ENCODE measurements at regions not wholly inside any gene's neighbourhood (a gene's known extent, or its start where the extent isn't known, plus 50 kb on each side); places are given as distances from the start of the nearest gene placed in this dataset.

DNA sequence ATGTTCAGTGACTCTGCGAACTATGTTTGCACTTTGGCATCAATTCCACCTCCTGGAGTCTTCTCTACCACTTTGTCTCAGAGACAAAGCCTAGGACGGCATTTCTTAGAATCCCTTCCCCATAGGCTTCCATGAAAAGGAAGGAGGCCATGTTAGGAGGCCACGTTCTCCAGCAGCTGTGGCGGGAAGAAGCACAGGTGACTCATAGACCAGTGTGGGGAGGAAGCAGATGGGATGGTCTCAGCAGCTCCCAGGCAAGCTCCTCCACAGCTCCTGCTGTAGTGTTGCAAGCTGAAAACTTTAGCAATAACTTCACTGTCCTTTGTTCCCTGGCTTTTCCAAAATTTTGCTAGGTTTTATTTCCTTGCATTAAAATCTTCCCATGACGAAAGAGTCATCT lies 781.3 kb upstream of the ID2 start:
- DNase-seq: no peak

GRCh38 chr2:7902251-7902765 lies 779.5 kb upstream of the ID2 start:
- no peak for DNase-seq

- no peak for DNase-seq
These were observed 777.5 kb upstream of the ID2 start for GRCh38 chr2:7904319-7904718.

DNA sequence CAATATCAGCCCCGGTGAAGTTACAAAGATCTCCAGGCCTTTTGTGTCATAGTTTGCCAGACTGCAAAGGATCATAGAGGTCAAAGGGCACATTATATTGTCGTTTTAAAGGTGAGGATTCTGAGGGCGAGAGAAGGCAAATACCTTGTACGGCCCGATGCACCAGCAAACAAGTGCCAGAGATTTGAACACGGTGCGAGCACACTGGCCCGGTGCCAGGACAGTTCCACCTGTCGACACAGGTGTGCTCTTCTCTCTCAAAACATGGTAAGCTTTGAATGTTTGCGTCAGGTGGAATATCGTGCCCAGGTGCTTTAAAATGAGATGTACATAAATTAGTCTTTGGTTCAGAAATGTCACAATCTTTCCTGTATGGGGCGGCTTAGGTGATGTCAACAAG lies 776.1 kb upstream of the ID2 start:
- DNase-seq: peak in 1 of 14 donors; percentile 17

- peak in 1 of 14 donors; percentile 4 for DNase-seq
These were observed 775.4 kb upstream of the ID2 start for GRCh38 chr2:7906431-7906830.

DNA sequence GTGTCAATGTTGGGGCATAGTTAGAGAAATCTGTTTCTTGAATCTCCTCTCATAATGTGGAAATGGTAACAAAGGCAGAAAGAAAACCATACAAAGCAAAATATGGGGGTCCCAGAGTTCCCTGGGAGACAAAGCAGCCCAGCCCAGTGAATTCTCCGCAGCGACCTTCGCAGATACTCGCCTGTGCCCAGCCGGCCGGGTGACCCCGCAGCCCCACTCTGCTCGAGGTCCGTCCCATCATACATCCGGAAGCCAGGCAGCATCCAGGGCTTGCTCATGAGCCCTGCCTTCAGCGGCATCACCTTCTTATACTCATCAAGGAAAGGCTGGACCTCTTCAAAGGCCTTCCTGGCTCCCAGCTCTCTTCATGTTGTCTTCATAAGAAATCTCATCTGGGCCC lies 774.8 kb upstream of the ID2 start:
- DNase-seq: no peak

DNA sequence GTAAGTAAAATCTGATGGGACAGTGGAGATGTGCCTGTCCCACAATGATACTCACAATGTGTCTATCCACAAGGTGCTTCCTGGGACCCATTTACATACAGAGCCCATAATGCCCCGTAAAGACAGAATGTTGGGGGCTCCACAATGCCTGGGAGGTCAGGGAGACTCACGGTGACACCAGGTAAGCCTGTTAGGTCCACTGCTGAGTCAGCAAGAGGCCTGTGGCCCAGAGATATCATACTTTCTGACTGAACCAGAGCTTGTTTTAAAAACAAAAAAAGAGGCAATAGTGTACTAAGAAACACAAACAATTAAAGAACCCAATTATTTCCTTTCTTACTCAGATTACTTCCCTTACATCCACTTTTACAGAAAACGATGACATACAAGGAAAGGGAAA lies 771.1 kb upstream of the ID2 start:
- no peak for DNase-seq

- DNase-seq: no peak
These were observed 770.7 kb upstream of the ID2 start for GRCh38 chr2:7911196-7911595.

DNA sequence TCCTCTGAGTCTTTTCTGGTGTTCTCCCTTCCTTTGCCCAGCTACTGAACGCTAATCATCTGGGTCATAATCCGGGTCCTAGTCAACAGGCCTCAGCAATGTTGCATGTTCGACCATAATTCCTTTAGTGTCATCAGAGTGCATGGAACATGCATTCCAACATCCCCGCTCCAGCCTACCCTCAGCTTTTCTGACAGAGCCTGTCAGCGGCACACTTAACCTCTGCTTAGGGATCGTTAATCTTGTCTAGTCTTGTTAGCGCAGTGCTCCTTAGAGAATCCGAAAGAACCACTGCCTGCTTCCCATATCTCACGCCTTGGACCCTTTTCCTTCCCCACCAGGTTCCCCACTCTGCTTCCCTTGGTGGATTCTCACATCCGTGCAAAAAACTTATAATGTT lies 767.9 kb upstream of the ID2 start:
- no peak for DNase-seq

DNA sequence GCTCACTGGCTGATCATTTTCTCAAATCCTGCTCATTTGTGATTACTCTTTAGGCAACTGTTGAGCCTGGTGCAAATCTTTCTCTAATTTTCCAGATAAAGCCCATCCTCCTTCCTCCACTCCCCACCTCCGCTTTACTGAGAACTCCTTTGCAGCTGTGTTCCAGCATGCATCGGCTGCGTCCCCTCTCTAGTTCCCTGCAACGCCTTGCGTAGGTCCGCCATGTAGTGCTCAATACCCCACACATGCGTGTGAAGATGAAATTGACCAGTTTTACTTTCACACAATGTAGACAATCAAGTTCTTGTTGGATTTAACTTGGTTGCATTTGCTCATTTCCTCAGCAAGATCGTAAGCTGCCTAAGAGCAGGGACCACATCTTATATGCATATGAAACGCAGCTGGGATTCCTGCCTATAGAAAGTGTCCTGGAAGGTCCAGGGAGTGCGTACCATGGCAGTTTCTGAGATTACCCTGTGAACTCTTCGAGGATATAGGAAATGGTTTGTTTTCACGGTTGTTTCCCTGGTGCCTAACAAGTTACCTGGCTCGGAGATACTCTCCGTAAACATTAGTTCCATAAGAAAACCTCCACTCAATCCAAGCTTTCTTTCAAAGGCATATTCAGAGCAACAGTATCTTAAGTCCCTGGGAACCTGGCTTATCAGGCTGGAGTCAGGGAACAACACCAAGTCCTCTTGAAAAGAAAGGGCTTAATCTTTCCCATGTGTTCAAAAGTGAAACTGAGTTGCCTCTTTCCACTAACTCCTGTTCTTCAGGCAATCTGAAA lies 766.4 kb upstream of the ID2 start:
- no peak for DNase-seq

DNA sequence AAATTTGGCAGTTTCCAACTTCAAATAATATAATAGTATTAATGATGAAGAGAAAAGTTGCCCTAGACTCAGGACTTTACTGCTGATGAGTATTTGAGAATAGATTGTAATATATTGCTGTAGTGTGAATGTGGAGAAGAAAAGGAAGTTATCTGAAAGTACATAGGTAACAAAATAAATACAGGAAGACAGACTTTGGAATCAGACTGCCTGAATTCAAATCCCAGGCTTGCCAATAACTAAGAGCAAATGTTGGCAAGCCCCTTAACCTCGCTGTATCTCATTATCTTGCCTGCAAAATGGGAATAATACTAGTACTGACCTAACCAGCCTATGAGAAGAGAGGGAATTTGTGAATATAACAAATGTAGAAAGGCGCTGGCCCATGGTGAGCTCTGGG lies 765.2 kb upstream of the ID2 start:
- no peak for DNase-seq

DNA sequence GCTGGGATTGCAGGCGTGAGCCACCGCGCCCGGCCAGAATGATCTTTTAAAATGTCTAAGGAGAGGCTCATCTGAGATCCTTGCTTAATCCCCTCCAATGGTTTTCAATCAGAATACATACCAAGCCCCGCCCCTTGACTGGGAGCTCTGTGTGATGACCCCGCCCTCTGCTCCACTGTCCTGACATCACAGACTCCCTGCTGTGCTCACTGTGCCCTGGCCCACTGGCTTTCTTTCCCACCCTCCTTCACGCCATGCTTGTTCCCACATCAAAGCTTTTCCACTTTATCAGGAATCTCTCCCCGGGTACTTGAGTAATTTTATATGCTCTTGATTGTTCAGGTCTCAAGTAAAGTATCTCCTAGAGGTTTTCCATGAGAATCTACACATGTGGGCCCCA lies 762.3 kb upstream of the ID2 start:
- no peak for DNase-seq

- peak in 1 of 14 donors; percentile 3 for DNase-seq
These were observed 757.7 kb upstream of the ID2 start for GRCh38 chr2:7924023-7924762.

GRCh38 chr2:7925506-7925905 lies 756.4 kb upstream of the ID2 start:
- no peak for DNase-seq

- no peak for DNase-seq
These were observed 754.2 kb upstream of the ID2 start for GRCh38 chr2:7927691-7928090.

- DNase-seq: peak in 1 of 14 donors; percentile 87
These were observed 752.6 kb upstream of the ID2 start for GRCh38 chr2:7929281-7929680.

DNA sequence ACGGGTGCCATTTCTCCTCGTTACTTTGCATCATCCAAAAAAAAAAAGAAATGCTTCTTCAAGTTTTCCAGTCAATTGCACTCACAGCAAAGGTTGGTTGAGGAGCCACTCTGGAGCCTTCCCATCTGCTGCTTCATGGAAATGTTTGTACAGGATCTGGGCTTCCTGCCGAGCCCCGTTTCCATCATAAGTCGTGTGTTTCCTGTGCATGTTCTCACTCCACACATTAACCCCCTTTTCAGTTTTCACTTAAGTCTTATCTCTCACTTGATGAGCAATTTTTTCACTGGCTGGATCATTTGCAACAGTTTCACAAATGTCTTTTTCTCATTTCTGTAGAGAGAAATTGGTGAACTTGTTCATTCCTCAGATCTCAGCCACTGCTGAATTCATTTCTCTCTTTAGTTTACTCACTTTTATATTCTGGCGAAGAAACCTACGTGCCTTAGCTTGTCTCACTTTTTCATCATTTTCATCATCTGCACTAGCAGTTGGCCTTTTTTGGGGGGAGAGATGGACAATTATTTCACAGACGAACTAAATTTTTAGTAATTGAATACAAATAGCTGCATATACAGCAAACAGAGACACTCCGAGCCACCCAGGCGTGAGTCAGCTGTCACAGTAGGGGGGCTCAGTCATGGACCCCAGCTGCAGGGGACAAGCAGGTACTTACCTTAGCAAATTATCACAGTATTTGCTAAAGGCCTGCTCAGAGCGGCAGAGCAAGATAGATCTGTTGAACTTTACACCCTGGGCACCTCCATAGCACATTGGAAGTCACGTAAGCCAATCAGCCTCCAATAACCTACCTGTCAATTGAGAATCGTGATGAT lies 750.8 kb upstream of the ID2 start:
- peak in 1 of 14 donors; percentile 60 for DNase-seq

- DNase-seq: no peak
These were observed 750.0 kb upstream of the ID2 start for GRCh38 chr2:7931808-7932207.

GRCh38 chr2:7933672-7934071 lies 748.2 kb upstream of the ID2 start:
- no peak for DNase-seq

GRCh38 chr2:7934476-7934875 lies 747.4 kb upstream of the ID2 start:
- DNase-seq: no peak

DNA sequence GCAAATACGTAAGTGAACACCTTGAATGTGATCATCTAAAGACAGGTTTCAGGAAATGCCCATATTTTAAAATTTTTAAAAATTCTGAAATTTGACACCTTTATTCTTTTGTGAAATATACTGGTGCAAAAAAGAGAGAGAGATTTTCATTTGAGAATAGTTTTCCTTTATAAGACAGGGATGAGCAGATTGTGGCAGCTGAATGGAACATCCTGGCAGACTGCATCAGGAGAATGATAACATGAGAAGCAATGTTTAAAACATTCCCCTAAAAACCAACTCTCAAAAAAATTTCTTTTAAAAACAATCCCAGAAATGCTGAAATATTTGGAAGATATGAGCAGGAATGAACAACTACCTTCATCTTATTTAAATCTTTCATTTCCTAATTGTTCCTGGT lies 744.8 kb upstream of the ID2 start:
- DNase-seq: no peak

GRCh38 chr2:7940723-7941122 lies 741.1 kb upstream of the ID2 start:
- no peak for DNase-seq

GRCh38 chr2:7943446-7943845 lies 738.4 kb upstream of the ID2 start:
- no peak for DNase-seq
